GM18868 (cell line): ENCODE measurements at regions not wholly inside any gene's neighbourhood (a gene's known extent, or its start where the extent isn't known, plus 50 kb on each side); places are given as distances from the start of the nearest gene placed in this dataset.
A peak's percentile ranks its signal among the peaks of the same experiment; 100 is the strongest.

ENCODE experiments used
- ATAC-seq: cut with Tn5 transposase; IDR thresholded peaks from one replicate; pipeline ENCODE4 v1.9.1; 2021; ENCODE audit warnings: mild to moderate bottlenecking, moderate library complexity; ENCODE audit not compliant: unreplicated experiment

- ATAC-seq: no peak
These were observed 317.6 kb upstream of the PROX1 start for GRCh38 chr1:213669964-213670691.

GRCh38 chr1:213670692-213671023 lies 317.1 kb upstream of the PROX1 start:
- ATAC-seq: no peak

- ATAC-seq: no peak
These were observed 312.7 kb upstream of the PROX1 start for GRCh38 chr1:213675043-213675442.

- ATAC-seq: no peak
These were observed 311.0 kb upstream of the PROX1 start for GRCh38 chr1:213676736-213677135.

GRCh38 chr1:213678348-213678747 lies 309.4 kb upstream of the PROX1 start:
- no peak for ATAC-seq

GRCh38 chr1:213678753-213679152 lies 309.0 kb upstream of the PROX1 start:
- ATAC-seq: no peak

- ATAC-seq: no peak
These were observed 308.6 kb upstream of the PROX1 start for GRCh38 chr1:213679153-213679552.

- ATAC-seq: peak; percentile 45
These were observed 307.0 kb upstream of the PROX1 start for GRCh38 chr1:213680677-213681325.

- ATAC-seq: no peak
These were observed 305.9 kb upstream of the PROX1 start for GRCh38 chr1:213681788-213682340.

- ATAC-seq: no peak
These were observed 304.2 kb upstream of the PROX1 start for GRCh38 chr1:213683529-213683928.

- ATAC-seq: no peak
These were observed 303.3 kb upstream of the PROX1 start for GRCh38 chr1:213684454-213684853.

- no peak for ATAC-seq
These were observed 301.7 kb upstream of the PROX1 start for GRCh38 chr1:213685992-213686582.

GRCh38 chr1:213686983-213687382 lies 300.8 kb upstream of the PROX1 start:
- no peak for ATAC-seq

- no peak for ATAC-seq
These were observed 299.9 kb upstream of the PROX1 start for GRCh38 chr1:213687832-213688231.

GRCh38 chr1:213688655-213689054 lies 299.1 kb upstream of the PROX1 start:
- ATAC-seq: no peak

GRCh38 chr1:213689260-213689659 lies 298.5 kb upstream of the PROX1 start:
- no peak for ATAC-seq

- ATAC-seq: no peak
These were observed 297.3 kb upstream of the PROX1 start for GRCh38 chr1:213690341-213690917.

- ATAC-seq: no peak
These were observed 295.5 kb upstream of the PROX1 start for GRCh38 chr1:213692321-213692720.

GRCh38 chr1:213693864-213694263 lies 293.9 kb upstream of the PROX1 start:
- no peak for ATAC-seq

- ATAC-seq: no peak
These were observed 290.5 kb upstream of the PROX1 start for GRCh38 chr1:213697192-213697802.

- ATAC-seq: no peak
These were observed 289.6 kb upstream of the PROX1 start for GRCh38 chr1:213698092-213698702.
